SJCRH30 (cell line): ENCODE measurements at regions not wholly inside any gene's neighbourhood (a gene's known extent, or its start where the extent isn't known, plus 50 kb on each side); places are given as distances from the start of the nearest gene placed in this dataset.

ENCODE experiments used
- DNase-seq, 2 experiments: peaks; one replicate each; pipeline ENCODE4 v3.0.0-alpha.2; 2015 to 2020
- H3K27ac ChIP-seq: fragments of 250-450 bp; sonication (Bioruptor Pico); 2 replicates; pipeline ENCODE4 v1.5.1; 2020; ENCODE audit warnings: mild to moderate bottlenecking, moderate library complexity
- H3K27me3 ChIP-seq: fragments of 250-450 bp; sonication (Bioruptor Pico); 2 replicates; pipeline ENCODE4 v1.5.1; 2020; ENCODE audit warnings: mild to moderate bottlenecking, moderate library complexity
- H3K36me3 ChIP-seq: fragments of 250-450 bp; sonication (Bioruptor Pico); 2 replicates; pipeline ENCODE4 v1.5.1; 2020; ENCODE audit warnings: mild to moderate bottlenecking, moderate library complexity
- H3K4me1 ChIP-seq: fragments of 250-450 bp; sonication (Bioruptor Pico); 2 replicates; pipeline ENCODE4 v1.5.1; 2020; ENCODE audit warnings: mild to moderate bottlenecking, moderate library complexity
- H3K4me3 ChIP-seq: fragments of 250-450 bp; sonication (Bioruptor Pico); 2 replicates; pipeline ENCODE4 v1.5.1; 2020; ENCODE audit warnings: mild to moderate bottlenecking, moderate library complexity
- H3K9me3 ChIP-seq: fragments of 250-450 bp; sonication (Bioruptor Pico); replicated peaks from 2 replicates; pipeline ENCODE4 v1.5.1; 2020; ENCODE audit warnings: mild to moderate bottlenecking, moderate library complexity

GRCh38 chr16:86930663-86931373 lies 352.5 kb downstream of the FOXL1 start:
- no peaks in the 10 kb centered on the region for H3K27me3 ChIP-seq
- H3K36me3 ChIP-seq = no peaks in the 10 kb centered on the region
- no peak for DNase-seq
- H3K4me1 ChIP-seq = peaks cover 41% of the 10 kb centered on the region
- H3K9me3 ChIP-seq = no peaks in the 10 kb centered on the region
- H3K27ac ChIP-seq = peak overlapping the region; percentile 95
- H3K4me3 ChIP-seq = peak overlapping the region; percentile 50

- no peaks in the 10 kb centered on the region for H3K36me3 ChIP-seq
- no peaks in the 10 kb centered on the region for H3K27me3 ChIP-seq
- no peaks in the 10 kb centered on the region for H3K9me3 ChIP-seq
- peak; percentile 26 to 30 for DNase-seq
- peaks cover 41% of the 10 kb centered on the region for H3K4me1 ChIP-seq
- no peak overlapping the region for H3K4me3 ChIP-seq
- H3K27ac ChIP-seq = peak overlapping the region; percentile 70
Observed at GRCh38 chr16:86931410-86931941, 353.1 kb downstream of the FOXL1 start.

- Histone ChIP-seq H3K27ac (peak overlapping the region; percentile 70), H3K27me3 (no peaks in the 10 kb centered on the region), H3K36me3 (no peaks in the 10 kb centered on the region), H3K9me3 (no peaks in the 10 kb centered on the region), H3K4me3 (no peak overlapping the region), H3K4me1 (peaks cover 41% of the 10 kb centered on the region)
- no peak for DNase-seq
Observed at GRCh38 chr16:86932130-86932982, 354.0 kb downstream of the FOXL1 start.

- Histone ChIP-seq H3K4me3 (no peak overlapping the region), H3K36me3 (no peaks in the 10 kb centered on the region), H3K27ac (peak overlapping the region; percentile 44), H3K9me3 (no peaks in the 10 kb centered on the region), H3K27me3 (no peaks in the 10 kb centered on the region), H3K4me1 (peaks cover 28% of the 10 kb centered on the region)
- peak; percentile 19 to 24 for DNase-seq
Observed at GRCh38 chr16:86934581-86935375, 356.4 kb downstream of the FOXL1 start.

- Histone ChIP-seq H3K4me3 (no peak overlapping the region), H3K36me3 (no peaks in the 10 kb centered on the region), H3K27me3 (no peaks in the 10 kb centered on the region), H3K9me3 (no peaks in the 10 kb centered on the region), H3K27ac (no peak overlapping the region), H3K4me1 (peaks cover 6% of the 10 kb centered on the region; the same call in 1 of the 2 replicates)
- no peak for DNase-seq
Observed at GRCh38 chr16:86939609-86940008, 361.3 kb downstream of the FOXL1 start.

GRCh38 chr16:86941731-86942130 lies 363.4 kb downstream of the FOXL1 start:
- Histone ChIP-seq H3K27ac (no peak overlapping the region), H3K27me3 (no peaks in the 10 kb centered on the region), H3K4me3 (no peak overlapping the region), H3K36me3 (no peaks in the 10 kb centered on the region), H3K4me1 (peaks cover 13% of the 10 kb centered on the region), H3K9me3 (no peaks in the 10 kb centered on the region)
- no peak for DNase-seq

- no peaks in the 10 kb centered on the region for H3K27me3 ChIP-seq
- no peak overlapping the region for H3K27ac ChIP-seq
- no peak for DNase-seq
- no peaks in the 10 kb centered on the region for H3K36me3 ChIP-seq
- H3K4me3 ChIP-seq = no peak overlapping the region
- no peaks in the 10 kb centered on the region for H3K9me3 ChIP-seq
- H3K4me1 ChIP-seq = peaks cover 20% of the 10 kb centered on the region
Observed at GRCh38 chr16:86942151-86943051, 364.1 kb downstream of the FOXL1 start.

- Histone ChIP-seq H3K36me3 (no peaks in the 10 kb centered on the region), H3K27me3 (no peaks in the 10 kb centered on the region), H3K4me3 (no peak overlapping the region), H3K4me1 (peaks cover 20% of the 10 kb centered on the region), H3K27ac (peak overlapping the region; percentile 55; the same call in 1 of the 2 replicates), H3K9me3 (no peaks in the 10 kb centered on the region)
- DNase-seq = no peak
Observed at GRCh38 chr16:86945166-86945900, 367.0 kb downstream of the FOXL1 start.

- peak overlapping the region; percentile 55 for H3K27ac ChIP-seq
- H3K4me3 ChIP-seq = no peak overlapping the region
- H3K9me3 ChIP-seq = no peaks in the 10 kb centered on the region
- no peaks in the 10 kb centered on the region for H3K27me3 ChIP-seq
- H3K4me1 ChIP-seq = peaks cover 29% of the 10 kb centered on the region
- DNase-seq = peak; percentile 45 to 57
- no peaks in the 10 kb centered on the region for H3K36me3 ChIP-seq
Observed at GRCh38 chr16:86946396-86946795, 368.0 kb downstream of the FOXL1 start.

GRCh38 chr16:86946981-86947380 lies 368.6 kb downstream of the FOXL1 start:
- no peak overlapping the region for H3K4me3 ChIP-seq
- no peaks in the 10 kb centered on the region for H3K9me3 ChIP-seq
- no peaks in the 10 kb centered on the region for H3K36me3 ChIP-seq
- peaks cover 34% of the 10 kb centered on the region for H3K4me1 ChIP-seq
- DNase-seq = no peak
- peak overlapping the region; percentile 55 for H3K27ac ChIP-seq
- no peaks in the 10 kb centered on the region for H3K27me3 ChIP-seq

- no peak for DNase-seq
- Histone ChIP-seq H3K4me3 (no peak overlapping the region), H3K4me1 (peaks cover 43% of the 10 kb centered on the region), H3K36me3 (no peaks in the 10 kb centered on the region), H3K27ac (no peak overlapping the region), H3K27me3 (no peaks in the 10 kb centered on the region), H3K9me3 (no peaks in the 10 kb centered on the region)
Observed at GRCh38 chr16:86948046-86948445, 369.1 kb downstream of the C16orf95 start.

GRCh38 chr16:86949116-86949515 lies 368.1 kb downstream of the C16orf95 start:
- peak in 1 of 2 experiments; percentile 26 for DNase-seq
- no peaks in the 10 kb centered on the region for H3K9me3 ChIP-seq
- H3K4me3 ChIP-seq = no peak overlapping the region
- H3K36me3 ChIP-seq = no peaks in the 10 kb centered on the region
- peaks cover 52% of the 10 kb centered on the region for H3K4me1 ChIP-seq
- H3K27me3 ChIP-seq = no peaks in the 10 kb centered on the region
- H3K27ac ChIP-seq = no peak overlapping the region

GRCh38 chr16:86949630-86950029 lies 367.6 kb downstream of the C16orf95 start:
- Histone ChIP-seq H3K9me3 (no peaks in the 10 kb centered on the region), H3K27ac (no peak overlapping the region), H3K36me3 (no peaks in the 10 kb centered on the region), H3K4me1 (peaks cover 52% of the 10 kb centered on the region), H3K4me3 (no peak overlapping the region), H3K27me3 (no peaks in the 10 kb centered on the region)
- DNase-seq = no peak
